Ovary (tissue), 3 donors: ENCODE measurements at regions not wholly inside any gene's neighbourhood (a gene's known extent, or its start where the extent isn't known, plus 50 kb on each side); places are given as distances from the start of the nearest gene placed in this dataset.

Experiments
- CTCF ChIP-seq, 3 donors: fragments of 450-650 bp in 2 of 3; fragments of 200-600 bp in 1 of 3; IDR thresholded peaks; one replicate each; pipeline versions ENCODE4 v1.5.1 to v1.8.0; 2016 to 2022; ENCODE audit warnings: antibody characterized with exemption in 3 of 3, mild to moderate bottlenecking in 1 of 3
- EP300 ChIP-seq: sonication (generic); formaldehyde crosslinking; IDR thresholded peaks from one replicate; pipeline ENCODE4 v1.6.1; 2017; ENCODE audit warnings: antibody characterized with exemption
- POLR2A ChIP-seq: fragments of 450-650 bp; IDR thresholded peaks from one replicate; pipeline ENCODE4 v1.6.1; 2017; ENCODE audit warnings: antibody characterized with exemption, mild to moderate bottlenecking, moderate library complexity
- donor health status: DM: no; HTN: no; CAD: no.

DNA sequence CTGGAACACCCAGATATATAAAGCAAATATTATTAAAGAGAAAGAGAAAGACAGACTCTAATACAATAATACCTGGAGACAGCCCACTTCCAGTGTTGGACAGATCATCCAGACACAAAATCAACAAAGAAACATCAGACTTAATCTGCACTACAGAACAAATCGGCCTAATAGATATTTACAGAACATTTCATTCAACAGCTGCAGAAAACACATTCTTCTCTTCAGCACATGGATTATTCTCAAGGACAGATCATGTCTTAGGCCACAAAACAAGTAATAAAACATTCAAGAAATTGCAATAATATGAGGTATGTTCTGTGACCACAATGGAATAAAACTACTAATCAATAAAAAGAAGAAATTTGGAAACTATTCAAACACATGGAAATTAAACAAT lies 398.3 kb upstream of the DUSP10 start:
- no peak for TF ChIP-seq CTCF (IDR thresholded peaks at IDR 0.05)
- TF ChIP-seq EP300, result no peak
- TF ChIP-seq POLR2A, result no peak
